ENCODE measurements at regions not wholly inside any gene's neighbourhood (a gene's known extent, or its start where the extent isn't known, plus 50 kb on each side); places are given as distances from the start of the nearest gene placed in this dataset.

- TF ChIP-seq CTCF (IDR thresholded peaks at IDR 0.05; ENCODE audit: low read depth, low read length) (no peak), EZH2phosphoT487 (IDR thresholded peaks at IDR 0.05; ENCODE audit: low read depth) (no peak)
Observed at GRCh38 chr4:100795581-100795980, 277.8 kb upstream of the EMCN start.
